H9 (cell line): ENCODE measurements at regions not wholly inside any gene's neighbourhood (a gene's known extent, or its start where the extent isn't known, plus 50 kb on each side); places are given as distances from the start of the nearest gene placed in this dataset.

Experiments used
- DNase-seq: peaks from one replicate; pipeline ENCODE4 v3.0.0-alpha.2; 2017
- H2AFZ ChIP-seq: one replicate; pipeline ENCODE4 v1.6.1; 2013; ENCODE audit warnings: mild to moderate bottlenecking, low read length, control low read depth, moderate library complexity
- H2AK5ac ChIP-seq: 2 replicates; pipeline ENCODE4 v1.6.1; 2013; ENCODE audit warnings: low read length, control low read depth, mixed read lengths; ENCODE audit not compliant: insufficient read length
- H2BK120ac ChIP-seq: one replicate; pipeline ENCODE4 v1.6.1; 2013; ENCODE audit warnings: low read depth, mild to moderate bottlenecking, low read length, control low read depth, inconsistent platforms; ENCODE audit not compliant: poor library complexity, severe bottlenecking
- H2BK12ac ChIP-seq: 2 replicates; pipeline ENCODE4 v1.6.1; 2013; ENCODE audit warnings: low read length, control low read depth, mixed read lengths, low read depth; ENCODE audit not compliant: insufficient read length
- H2BK15ac ChIP-seq: 2 replicates; pipeline ENCODE4 v1.6.1; 2013; ENCODE audit warnings: low read depth, low read length, control low read depth
- H2BK20ac ChIP-seq: one replicate; pipeline ENCODE4 v1.6.1; 2013; ENCODE audit warnings: low read depth, mild to moderate bottlenecking, low read length, control low read depth, inconsistent platforms; ENCODE audit not compliant: poor library complexity, severe bottlenecking
- H2BK5ac ChIP-seq: 2 replicates; pipeline ENCODE4 v1.6.1; 2013; ENCODE audit warnings: low read length, control low read depth, mixed read lengths; ENCODE audit not compliant: insufficient read length
- H3K14ac ChIP-seq: 2 replicates; pipeline ENCODE4 v1.6.1; 2013; ENCODE audit warnings: low read length, control low read depth; ENCODE audit not compliant: insufficient read depth
- H3K18ac ChIP-seq: 2 replicates; pipeline ENCODE4 v1.6.1; 2013; ENCODE audit warnings: low read depth, mild to moderate bottlenecking, mixed read lengths, low read length, control low read depth; ENCODE audit not compliant: insufficient read length
- H3K23ac ChIP-seq: 2 replicates; pipeline ENCODE4 v1.6.1; 2013; ENCODE audit warnings: low read length, control low read depth, mixed read lengths, low read depth; ENCODE audit not compliant: insufficient read length
- H3K23me2 ChIP-seq: 2 replicates; pipeline ENCODE4 v1.6.1; 2013; ENCODE audit warnings: low read depth, mild to moderate bottlenecking, mixed read lengths, low read length, control low read depth; ENCODE audit not compliant: insufficient read length, poor library complexity, severe bottlenecking
- H3K27ac ChIP-seq: 2 replicates; pipeline ENCODE4 v1.5.1; 2013; ENCODE audit warnings: low read length, control low read depth, mixed read lengths, low read depth; ENCODE audit not compliant: insufficient read length
- H3K27me3 ChIP-seq: 2 replicates; pipeline ENCODE4 v1.6.1; 2013; ENCODE audit warnings: low read length, control low read depth, inconsistent platforms; ENCODE audit not compliant: insufficient read depth
- H3K4ac ChIP-seq: 2 replicates; pipeline ENCODE4 v1.6.1; 2013; ENCODE audit warnings: low read depth, mild to moderate bottlenecking, control low read depth, inconsistent platforms, low read length, moderate library complexity
- H3K4me1 ChIP-seq: 2 replicates; pipeline ENCODE4 v1.6.1; 2013; ENCODE audit warnings: low read length, control low read depth, inconsistent platforms; ENCODE audit not compliant: insufficient read depth
- H3K4me2 ChIP-seq: 2 replicates; pipeline ENCODE4 v1.6.1; 2013; ENCODE audit warnings: low read length, control low read depth, mixed read lengths; ENCODE audit not compliant: insufficient read length, insufficient read depth
- H3K56ac ChIP-seq: 2 replicates; pipeline ENCODE4 v1.6.1; 2013; ENCODE audit warnings: low read depth, mild to moderate bottlenecking, mixed read lengths, low read length, control low read depth; ENCODE audit not compliant: insufficient read length
- H3K79me1 ChIP-seq: 2 replicates; pipeline ENCODE4 v1.6.1; 2013; ENCODE audit warnings: low read depth, mild to moderate bottlenecking, moderate library complexity, low read length, control low read depth, inconsistent platforms; ENCODE audit not compliant: insufficient read depth, poor library complexity, severe bottlenecking
- H3K79me2 ChIP-seq: 2 replicates; pipeline ENCODE4 v1.6.1; 2013; ENCODE audit warnings: low read length, control low read depth, inconsistent platforms; ENCODE audit not compliant: insufficient read depth
- H3K9ac ChIP-seq: 2 replicates; pipeline ENCODE4 v1.6.1; 2013; ENCODE audit warnings: low read length, control low read depth, mixed read lengths; ENCODE audit not compliant: insufficient read length; ENCODE audit errors: extremely low read depth
- H3K9me3 ChIP-seq: one replicate; pipeline ENCODE4 v1.6.1; 2013; ENCODE audit warnings: low read depth, low read length, inconsistent platforms; ENCODE audit not compliant: control insufficient read depth
- H3T11ph ChIP-seq: one replicate; pipeline ENCODE4 v1.6.1; 2013; ENCODE audit warnings: mild to moderate bottlenecking, low read length, control low read depth, inconsistent platforms
- H4K20me1 ChIP-seq: one replicate; pipeline ENCODE4 v1.6.1; 2013; ENCODE audit not compliant: control insufficient read depth, insufficient read length, insufficient read depth
- H4K5ac ChIP-seq: 2 replicates; pipeline ENCODE4 v1.6.1; 2013; ENCODE audit warnings: low read depth, mild to moderate bottlenecking, mixed read lengths, low read length, control low read depth; ENCODE audit not compliant: insufficient read length
- H4K8ac ChIP-seq: replicated peaks from 2 replicates; pipeline ENCODE4 v1.6.1; 2013; ENCODE audit warnings: low read length, control low read depth, mixed read lengths, low read depth; ENCODE audit not compliant: insufficient read length
- H4K91ac ChIP-seq: 2 replicates; pipeline ENCODE4 v1.6.1; 2013; ENCODE audit warnings: low read depth, mild to moderate bottlenecking, moderate library complexity, mixed read lengths, low read length, control low read depth; ENCODE audit not compliant: insufficient read length
- H3K27ac Mint-ChIP-seq, 3 experiments: 2 replicates in 2 of 3; 3 replicates in 1 of 3; pipeline ENCODE4 v1.8.0; 2020 to 2021; ENCODE audit warnings: mixed read lengths in 3 of 3, mild to moderate bottlenecking in 1 of 3, moderate library complexity in 1 of 3
- H3K27me3 Mint-ChIP-seq: 2 replicates; pipeline ENCODE4 v1.8.0; 2021; ENCODE audit warnings: low read depth, mild to moderate bottlenecking, moderate library complexity, mixed read lengths
- H3K36me3 Mint-ChIP-seq, 3 experiments: 2 replicates in 2 of 3; 3 replicates in 1 of 3; pipeline ENCODE4 v1.8.0; 2020 to 2021; ENCODE audit warnings: low read depth in 3 of 3, mixed read lengths in 3 of 3; ENCODE audit not compliant: insufficient read depth in 1 of 3
- H3K4me1 Mint-ChIP-seq, 2 experiments: 2 replicates each; pipeline ENCODE4 v1.8.0; 2020; ENCODE audit warnings: mixed read lengths in 2 of 2
- H3K4me3 Mint-ChIP-seq, 2 experiments: 2 replicates in 1 of 2; 3 replicates in 1 of 2; pipeline ENCODE4 v1.8.0; 2020 to 2021; ENCODE audit warnings: mild to moderate bottlenecking in 2 of 2, mixed read lengths in 2 of 2, moderate library complexity in 1 of 2
- H3K9me3 Mint-ChIP-seq, 2 experiments: 2 replicates in 1 of 2; 3 replicates in 1 of 2; pipeline ENCODE4 v1.8.0; 2020; ENCODE audit warnings: mild to moderate bottlenecking in 2 of 2, mixed read lengths in 2 of 2, moderate library complexity in 1 of 2
- TF ChIP-seq, protein P1 (sequence below): fragments of 200-600 bp; sonication (generic); conservative IDR thresholded peaks from 3 replicates; pipeline ENCODE4 v1.8.0; 2021; ENCODE audit warnings: antibody characterized with exemption, mild to moderate bottlenecking

- H4K91ac ChIP-seq = no peak overlapping the region
- no peaks in the 10 kb centered on the region for H3K79me2 ChIP-seq
- no peaks in the 10 kb centered on the region for H3K9me3 ChIP-seq
- H4K5ac ChIP-seq = no peak overlapping the region
- TF ChIP-seq, protein P1, sequence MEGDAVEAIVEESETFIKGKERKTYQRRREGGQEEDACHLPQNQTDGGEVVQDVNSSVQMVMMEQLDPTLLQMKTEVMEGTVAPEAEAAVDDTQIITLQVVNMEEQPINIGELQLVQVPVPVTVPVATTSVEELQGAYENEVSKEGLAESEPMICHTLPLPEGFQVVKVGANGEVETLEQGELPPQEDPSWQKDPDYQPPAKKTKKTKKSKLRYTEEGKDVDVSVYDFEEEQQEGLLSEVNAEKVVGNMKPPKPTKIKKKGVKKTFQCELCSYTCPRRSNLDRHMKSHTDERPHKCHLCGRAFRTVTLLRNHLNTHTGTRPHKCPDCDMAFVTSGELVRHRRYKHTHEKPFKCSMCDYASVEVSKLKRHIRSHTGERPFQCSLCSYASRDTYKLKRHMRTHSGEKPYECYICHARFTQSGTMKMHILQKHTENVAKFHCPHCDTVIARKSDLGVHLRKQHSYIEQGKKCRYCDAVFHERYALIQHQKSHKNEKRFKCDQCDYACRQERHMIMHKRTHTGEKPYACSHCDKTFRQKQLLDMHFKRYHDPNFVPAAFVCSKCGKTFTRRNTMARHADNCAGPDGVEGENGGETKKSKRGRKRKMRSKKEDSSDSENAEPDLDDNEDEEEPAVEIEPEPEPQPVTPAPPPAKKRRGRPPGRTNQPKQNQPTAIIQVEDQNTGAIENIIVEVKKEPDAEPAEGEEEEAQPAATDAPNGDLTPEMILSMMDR = no peak
- no peak overlapping the region for H3T11ph ChIP-seq
- H2BK20ac ChIP-seq = no peak overlapping the region
- no peak overlapping the region for H4K8ac ChIP-seq
- H3K9me3 Mint-ChIP-seq = peaks cover 6 to 8% of the 10 kb centered on the region in 2 experiments; a peak in 4 of 5 replicates
- no peaks in the 10 kb centered on the region for H3K23me2 ChIP-seq
- H3K4me3 Mint-ChIP-seq = no peak overlapping the region
- no peak overlapping the region for H3K9ac ChIP-seq
- H3K27me3 ChIP-seq = no peaks in the 10 kb centered on the region
- no peak overlapping the region for H3K56ac ChIP-seq
- no peak overlapping the region for H2BK15ac ChIP-seq
- no peak overlapping the region for H3K27ac ChIP-seq
- peaks cover 0 to 6% (median 0%) of the 10 kb centered on the region in 3 experiments; a peak in 2 of 7 replicates for H3K36me3 Mint-ChIP-seq
- no peak overlapping the region for H2BK5ac ChIP-seq
- no peak overlapping the region for H3K23ac ChIP-seq
- H2AK5ac ChIP-seq = no peak overlapping the region
- no peak for DNase-seq
- H4K20me1 ChIP-seq = no peaks in the 10 kb centered on the region
- peaks cover 11% of the 10 kb centered on the region for H3K27me3 Mint-ChIP-seq
- no peak overlapping the region for H2BK12ac ChIP-seq
- no peak overlapping the region for H2AFZ ChIP-seq
- H3K4ac ChIP-seq = no peak overlapping the region
- no peaks in the 10 kb centered on the region for H3K4me1 ChIP-seq
- H3K27ac Mint-ChIP-seq = no peak overlapping the region
- no peaks in the 10 kb centered on the region for H3K79me1 ChIP-seq
- H3K4me1 Mint-ChIP-seq = peaks cover 0 to 6% of the 10 kb centered on the region in 2 experiments; a peak in 2 of 4 replicates
- H3K4me2 ChIP-seq = no peak overlapping the region
- no peak overlapping the region for H3K14ac ChIP-seq
- H2BK120ac ChIP-seq = no peak overlapping the region
- no peak overlapping the region for H3K18ac ChIP-seq
These were observed 88.4 kb downstream of the OLIG3 start for GRCh38 chr6:137405806-137406205.
